ENCODE measurements at regions not wholly inside any gene's neighbourhood (a gene's known extent, or its start where the extent isn't known, plus 50 kb on each side); places are given as distances from the start of the nearest gene placed in this dataset.

DNA sequence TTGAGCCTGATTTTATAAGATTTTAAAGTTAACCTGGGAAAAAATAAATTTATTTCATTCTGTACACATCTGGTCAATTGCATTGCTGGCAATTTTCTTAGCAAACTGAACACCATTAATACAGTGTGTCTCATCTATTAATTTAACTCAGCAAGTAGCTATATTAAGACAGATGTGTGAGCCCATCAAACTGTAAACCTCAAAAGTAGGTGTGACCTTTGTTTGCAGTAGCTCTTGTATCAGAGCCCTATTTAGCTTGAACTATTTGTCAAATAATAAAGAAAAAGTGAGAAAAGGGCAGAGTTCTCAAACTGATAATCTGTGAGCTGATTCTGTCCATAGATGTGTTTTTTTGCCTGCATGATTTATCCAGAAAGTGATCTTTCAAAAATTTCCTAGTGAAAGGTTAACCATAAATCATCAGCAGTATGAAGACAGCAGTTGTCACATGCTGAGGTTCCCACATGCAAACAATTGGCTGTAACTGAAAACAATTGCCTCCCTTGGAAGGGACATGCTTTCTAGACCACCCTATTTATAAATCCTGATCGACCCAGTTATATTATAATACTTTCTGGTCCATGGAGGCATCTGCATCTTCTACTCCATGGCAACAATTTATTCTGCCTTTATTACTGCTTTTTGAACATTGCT, 646.5 kb downstream of the NSUN3 start:
- TF ChIP-seq EZH2phosphoT487 (IDR thresholded peaks at IDR 0.05; ENCODE audit: borderline replicate concordance, low read length): no peak
- TF ChIP-seq, protein P1, sequence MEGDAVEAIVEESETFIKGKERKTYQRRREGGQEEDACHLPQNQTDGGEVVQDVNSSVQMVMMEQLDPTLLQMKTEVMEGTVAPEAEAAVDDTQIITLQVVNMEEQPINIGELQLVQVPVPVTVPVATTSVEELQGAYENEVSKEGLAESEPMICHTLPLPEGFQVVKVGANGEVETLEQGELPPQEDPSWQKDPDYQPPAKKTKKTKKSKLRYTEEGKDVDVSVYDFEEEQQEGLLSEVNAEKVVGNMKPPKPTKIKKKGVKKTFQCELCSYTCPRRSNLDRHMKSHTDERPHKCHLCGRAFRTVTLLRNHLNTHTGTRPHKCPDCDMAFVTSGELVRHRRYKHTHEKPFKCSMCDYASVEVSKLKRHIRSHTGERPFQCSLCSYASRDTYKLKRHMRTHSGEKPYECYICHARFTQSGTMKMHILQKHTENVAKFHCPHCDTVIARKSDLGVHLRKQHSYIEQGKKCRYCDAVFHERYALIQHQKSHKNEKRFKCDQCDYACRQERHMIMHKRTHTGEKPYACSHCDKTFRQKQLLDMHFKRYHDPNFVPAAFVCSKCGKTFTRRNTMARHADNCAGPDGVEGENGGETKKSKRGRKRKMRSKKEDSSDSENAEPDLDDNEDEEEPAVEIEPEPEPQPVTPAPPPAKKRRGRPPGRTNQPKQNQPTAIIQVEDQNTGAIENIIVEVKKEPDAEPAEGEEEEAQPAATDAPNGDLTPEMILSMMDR (IDR thresholded peaks at IDR 0.05; ENCODE audit: low read depth, low read length, poor library complexity, severe bottlenecking): no peak
- Histone ChIP-seq H4K20me1 (ENCODE audit: control insufficient read depth, insufficient read depth, low read depth, low read length) (no peaks in the 10 kb centered on the region), H3K36me3 (ENCODE audit: control insufficient read depth, low read length) (no peaks in the 10 kb centered on the region)

DNA sequence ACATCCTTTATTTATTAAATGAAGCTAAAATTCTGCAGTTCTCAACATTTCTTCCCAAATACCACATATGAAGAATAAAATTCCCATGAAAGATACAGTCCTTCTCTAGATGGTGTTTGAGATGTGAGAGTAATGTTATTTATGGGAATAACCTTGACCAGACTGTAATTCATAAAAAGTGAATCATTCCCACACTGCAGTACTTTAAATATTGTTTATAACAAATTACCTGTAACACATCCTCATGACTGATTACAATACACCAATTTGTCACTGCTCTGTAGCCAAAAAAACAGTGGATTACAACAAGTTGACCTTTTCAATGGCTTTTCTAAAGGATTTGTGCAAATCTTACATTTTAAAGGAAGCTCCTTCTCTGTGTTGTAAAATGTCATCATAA, 651.3 kb downstream of the NSUN3 start:
- H3K4me2 ChIP-seq (ENCODE audit: low read length): no peak overlapping the region
- no peaks in the 10 kb centered on the region for H3K9me3 ChIP-seq (ENCODE audit: control insufficient read depth, insufficient read depth, low read length)
- H3K36me3 ChIP-seq (ENCODE audit: control insufficient read depth, low read length): no peaks in the 10 kb centered on the region
- no peaks in the 10 kb centered on the region for H3K79me2 ChIP-seq (ENCODE audit: control insufficient read depth, low read length)
- no peaks in the 10 kb centered on the region for H3K4me1 ChIP-seq (ENCODE audit: control insufficient read depth, low read length)
- no peaks in the 10 kb centered on the region for H4K20me1 ChIP-seq (ENCODE audit: control insufficient read depth, insufficient read depth, low read depth, low read length)
- no peak overlapping the region for H3K4me3 ChIP-seq (ENCODE audit: low read length)
- no peak overlapping the region for H3K27ac ChIP-seq (ENCODE audit: low read depth, low read length)
- no peaks in the 10 kb centered on the region for H3K27me3 ChIP-seq (ENCODE audit: control insufficient read depth, low read length)
- H3F3A ChIP-seq (ENCODE audit: control insufficient read depth, insufficient read depth): no peaks in the 10 kb centered on the region
- no peak for TF ChIP-seq EZH2phosphoT487 (IDR thresholded peaks at IDR 0.05; ENCODE audit: borderline replicate concordance, low read length)
- TF ChIP-seq, protein P1 (IDR thresholded peaks at IDR 0.05; ENCODE audit: low read depth, low read length, poor library complexity, severe bottlenecking): no peak
- no peaks in the 10 kb centered on the region for H3K9me2 ChIP-seq (replicated peaks; ENCODE audit: control insufficient read depth, low read length)

More for the DNA sequence above, 646.5 kb downstream of the NSUN3 start:
- no peaks in the 10 kb centered on the region for H3K27me3 ChIP-seq (ENCODE audit: control insufficient read depth, low read length)
- no peaks in the 10 kb centered on the region for H3K4me1 ChIP-seq (ENCODE audit: control insufficient read depth, low read length)
- no peaks in the 10 kb centered on the region for H3K9me2 ChIP-seq (replicated peaks; ENCODE audit: control insufficient read depth, low read length)
- H3K4me2 ChIP-seq (ENCODE audit: low read length): no peak overlapping the region
- no peak overlapping the region for H3K4me3 ChIP-seq (ENCODE audit: low read length)
- no peaks in the 10 kb centered on the region for H3K79me2 ChIP-seq (ENCODE audit: control insufficient read depth, low read length)
- H3K27ac ChIP-seq (ENCODE audit: low read depth, low read length): no peak overlapping the region
- H3K9me3 ChIP-seq (ENCODE audit: control insufficient read depth, insufficient read depth, low read length): no peaks in the 10 kb centered on the region
- H3F3A ChIP-seq (ENCODE audit: control insufficient read depth, insufficient read depth): no peaks in the 10 kb centered on the region

DNA sequence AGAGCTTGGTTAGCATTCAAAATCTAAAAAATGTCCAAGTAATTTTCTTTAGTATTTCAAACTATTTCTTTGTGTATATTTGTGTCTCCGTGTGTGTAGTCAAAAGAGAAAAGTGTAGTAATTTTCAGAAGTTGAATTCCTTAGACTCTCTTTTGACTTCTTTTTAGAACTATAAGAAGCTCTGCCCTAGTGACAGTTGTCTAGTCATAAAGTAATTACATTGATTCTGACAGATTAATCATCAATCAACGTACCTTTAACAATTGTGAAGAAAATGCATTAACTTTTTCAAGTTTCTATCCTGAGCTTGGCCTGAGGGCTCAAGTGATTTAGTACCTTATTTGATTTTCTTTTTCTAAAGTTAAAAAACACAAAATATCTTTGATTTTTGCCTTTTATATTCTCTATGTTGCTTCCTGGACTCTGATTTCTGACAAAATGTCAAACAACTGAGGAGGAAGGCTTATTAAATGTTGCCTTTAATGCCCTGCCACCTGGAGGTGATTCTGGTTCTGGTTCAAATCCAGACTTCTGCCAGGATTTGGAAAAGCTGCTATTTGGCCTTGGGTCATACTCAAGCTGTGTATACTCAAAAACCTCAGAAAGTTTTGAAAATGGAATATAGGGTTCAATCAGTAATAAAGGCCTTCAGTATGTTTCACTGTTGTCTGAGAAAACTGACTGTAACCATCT, 653.6 kb downstream of the NSUN3 start:
- Histone ChIP-seq H3K79me2 (ENCODE audit: control insufficient read depth, low read length) (no peaks in the 10 kb centered on the region), H3K36me3 (ENCODE audit: control insufficient read depth, low read length) (no peaks in the 10 kb centered on the region), H3K9me3 (ENCODE audit: control insufficient read depth, insufficient read depth, low read length) (no peaks in the 10 kb centered on the region), H3K4me3 (ENCODE audit: low read length) (no peak overlapping the region), H3K4me1 (ENCODE audit: control insufficient read depth, low read length) (no peaks in the 10 kb centered on the region), H4K20me1 (ENCODE audit: control insufficient read depth, insufficient read depth, low read depth, low read length) (no peaks in the 10 kb centered on the region), H3K9me2 (replicated peaks; ENCODE audit: control insufficient read depth, low read length) (no peaks in the 10 kb centered on the region), H3K27me3 (ENCODE audit: control insufficient read depth, low read length) (no peaks in the 10 kb centered on the region), H3K4me2 (ENCODE audit: low read length) (no peak overlapping the region), H3F3A (ENCODE audit: control insufficient read depth, insufficient read depth) (no peaks in the 10 kb centered on the region), H3K27ac (ENCODE audit: low read depth, low read length) (no peak overlapping the region)
- TF ChIP-seq EZH2phosphoT487 (IDR thresholded peaks at IDR 0.05; ENCODE audit: borderline replicate concordance, low read length): no peak
- TF ChIP-seq, protein P1 (IDR thresholded peaks at IDR 0.05; ENCODE audit: low read depth, low read length, poor library complexity, severe bottlenecking): no peak

Measured in DOHH2 (cell line).